Endothelial cell of umbilical vein (primary cell): ENCODE measurements at regions not wholly inside any gene's neighbourhood (a gene's known extent, or its start where the extent isn't known, plus 50 kb on each side); places are given as distances from the start of the nearest gene placed in this dataset.

ENCODE experiments used
- BruUV-seq: library from RNA; stranded (reverse); fragments of 400-500 nt; replicated peaks from 2 replicates; lab custom pipeline; 2021; lab: Mats Ljungman, UMichigan
- CTCF ChIA-PET: fragments of 300-600, 350-600 bp; sonication (Branson Sonifier 250); formaldehyde crosslinking; loops from one replicate; lab custom pipeline; 2021; ENCODE audit warnings: antibody characterized with exemption, inconsistent platforms; lab: Charles Lee
- POLR2A ChIA-PET: fragments of 300-600, 350-600 bp; sonication (Branson Sonifier 250); formaldehyde crosslinking; loops from one replicate; lab custom pipeline; 2021; ENCODE audit warnings: antibody characterized with exemption, inconsistent platforms; lab: Charles Lee
- DNase-seq: peaks from one replicate; pipeline ENCODE4 v3.0.0-alpha.2; 2011; ENCODE audit warnings: low read depth, low spot score
- FAIRE-seq: peaks from 2 replicates; lab custom pipeline; 2011; peaks lifted over from hg19 to GRCh38; lab: Jason Lieb, UNC
- H2AFZ ChIP-seq: 2 replicates; pipeline ENCODE4 v1.6.0; 2012; ENCODE audit warnings: low read depth, low read length, control low read depth, inconsistent platforms
- H3K27ac ChIP-seq: 2 replicates; pipeline ENCODE4 v1.5.1; 2011; ENCODE audit warnings: low read depth, mild to moderate bottlenecking, control low read depth, low read length, moderate library complexity; ENCODE audit not compliant: insufficient read depth
- H3K27me3 ChIP-seq, 2 experiments: 2 replicates each; pipeline versions ENCODE4 v1.6.0 to v1.6.1; 2011; ENCODE audit warnings: low read length in 2 of 2, mixed read lengths in 1 of 2; ENCODE audit not compliant: control insufficient read depth in 2 of 2, insufficient read depth in 2 of 2
- H3K36me3 ChIP-seq, 2 experiments: 2 replicates in 1 of 2; 3 replicates in 1 of 2; pipeline ENCODE4 v1.5.1; 2011; ENCODE audit warnings: low read length in 2 of 2, mild to moderate bottlenecking in 1 of 2, moderate library complexity in 1 of 2; ENCODE audit not compliant: control insufficient read depth in 2 of 2, insufficient read depth in 2 of 2; ENCODE audit errors: extremely low read depth in 1 of 2
- H3K4me1 ChIP-seq: 3 replicates; pipeline ENCODE4 v1.5.1; 2011; ENCODE audit warnings: mild to moderate bottlenecking, low read length; ENCODE audit not compliant: control insufficient read depth, insufficient read depth; ENCODE audit errors: extremely low read depth
- H3K4me2 ChIP-seq: 2 replicates; pipeline ENCODE4 v1.6.1; 2011; ENCODE audit warnings: low read length, control low read depth, mixed read lengths; ENCODE audit not compliant: insufficient read depth
- H3K4me3 ChIP-seq, 3 experiments: fragments of 200-600 bp in 1 of 3; sonication (generic), shearing (Covaris generic) in 1 of 3; replicated peaks in 1 of 3; 2 replicates each; pipeline ENCODE4 v1.5.1; 2011 to 2016; ENCODE audit warnings: control low read depth in 3 of 3, low read length in 3 of 3, mild to moderate bottlenecking in 2 of 3, inconsistent platforms in 1 of 3, low read depth in 1 of 3, moderate library complexity in 1 of 3; ENCODE audit not compliant: insufficient read depth in 1 of 3
- H3K79me2 ChIP-seq: 2 replicates; pipeline ENCODE4 v1.6.0; 2012; ENCODE audit warnings: low read length, inconsistent platforms; ENCODE audit not compliant: control insufficient read depth, insufficient read depth
- H3K9ac ChIP-seq: replicated peaks from 2 replicates; pipeline ENCODE3; 2011; ENCODE audit warnings: low read length, control low read depth; ENCODE audit not compliant: insufficient read depth; ENCODE audit errors: extremely low read depth
- H3K9me1 ChIP-seq: replicated peaks from 3 replicates; pipeline ENCODE4 v1.6.0; 2011; ENCODE audit warnings: mild to moderate bottlenecking, low read length; ENCODE audit not compliant: control insufficient read depth, insufficient read depth; ENCODE audit errors: extremely low read depth
- H3K9me3 ChIP-seq: replicated peaks from 2 replicates; pipeline ENCODE4 v1.5.1; 2012; ENCODE audit warnings: low read length, inconsistent platforms; ENCODE audit not compliant: control insufficient read depth, insufficient read depth
- H4K20me1 ChIP-seq: replicated peaks from 2 replicates; pipeline ENCODE3; 2011; ENCODE audit warnings: mild to moderate bottlenecking, low read length; ENCODE audit not compliant: control insufficient read depth, insufficient read depth; ENCODE audit errors: extremely low read depth
- CTCF ChIP-seq, 2 donors: IDR thresholded peaks; 1 replicate in 1 of 2; 2 replicates in 1 of 2; pipeline ENCODE4 v1.5.1; 2011; ENCODE audit warnings: low read length in 2 of 2, mild to moderate bottlenecking in 2 of 2, moderate library complexity in 2 of 2, control low read depth in 1 of 2, inconsistent platforms in 1 of 2, low read depth in 1 of 2; ENCODE audit not compliant: insufficient read depth in 1 of 2; ENCODE audit errors: extremely low read depth in 1 of 2
- EZH2 ChIP-seq: IDR thresholded peaks from 2 replicates; pipeline ENCODE4 v1.6.1; 2012; ENCODE audit warnings: borderline replicate concordance, low read depth, mild to moderate bottlenecking, moderate library complexity, low read length, inconsistent platforms; ENCODE audit not compliant: severe bottlenecking
- FOS ChIP-seq: IDR thresholded peaks from 2 replicates; pipeline ENCODE4 v1.6.1; 2011; ENCODE audit warnings: mild to moderate bottlenecking, low read length, moderate library complexity, borderline replicate concordance; ENCODE audit not compliant: insufficient read depth
- GATA2 ChIP-seq: IDR thresholded peaks from 2 replicates; pipeline ENCODE4 v1.7.0; 2011; ENCODE audit warnings: low read depth, mild to moderate bottlenecking, moderate library complexity, mixed read lengths, low read length; ENCODE audit not compliant: insufficient read length, insufficient read depth
- JUN ChIP-seq: IDR thresholded peaks from 2 replicates; pipeline ENCODE4 v1.6.1; 2011; ENCODE audit warnings: borderline replicate concordance, low read depth; ENCODE audit not compliant: insufficient read length, insufficient read depth
- MAX ChIP-seq: IDR thresholded peaks from 2 replicates; pipeline ENCODE4 v1.6.1; 2011; ENCODE audit not compliant: insufficient read depth, insufficient read length
- MYC ChIP-seq: IDR thresholded peaks from one replicate; pipeline ENCODE4 v1.6.1; 2011; ENCODE audit warnings: mild to moderate bottlenecking, low read depth, low read length
- POLR2A ChIP-seq: IDR thresholded peaks from 2 replicates; pipeline ENCODE4 v1.6.1; 2012; ENCODE audit warnings: low read depth, mild to moderate bottlenecking, control low read depth, low read length
- POLR2AphosphoS5 ChIP-seq: IDR thresholded peaks from 2 replicates; pipeline ENCODE4 v1.6.1; 2012; ENCODE audit warnings: low read depth, mild to moderate bottlenecking, control low read depth, low read length, moderate library complexity; ENCODE audit not compliant: insufficient read depth
- dilution Hi-C: fragments of 300-500 bp; cut with MboI; formaldehyde crosslinking; loops from one replicate; pipeline ENCODE4 v1.15.0; 2019; ENCODE audit warnings: low sequenced_read_pairs; ENCODE audit not compliant: extremely low pct_ligation_motif_present
- intact Hi-C: fragments of 100-400 bp; cut with micrococcal nuclease; formaldehyde crosslinking; loops from one replicate; pipeline ENCODE4 v1.10.0; 2022

GRCh38 chr6:77097940-77098339 is 365.4 kb downstream of the HTR1B start:
- POLR2A ChIA-PET: no interaction called here
- dilution Hi-C loops (no loop called here), intact Hi-C loops (no loop called here)
- H3K36me3 ChIP-seq: no peaks in the 10 kb centered on the region
- no peaks in the 10 kb centered on the region for H4K20me1 ChIP-seq
- CTCF ChIA-PET: interaction anchor here (1.6 kb wide), 1 partner anchor 10 kb away, joined by 4 read pairs; no protein-coding TSS in a partner anchor
- H2AFZ ChIP-seq: no peak overlapping the region
- H3K79me2 ChIP-seq: no peaks in the 10 kb centered on the region
- H3K27ac ChIP-seq: no peak overlapping the region
- DNase-seq (no peak), FAIRE-seq (no peak)
- TF ChIP-seq JUN (no peak), MYC (no peak), POLR2A (no peak), GATA2 (no peak), EZH2 (no peak), POLR2AphosphoS5 (no peak), MAX (no peak)
- no peaks in the 10 kb centered on the region for H3K27me3 ChIP-seq
- H3K9me3 ChIP-seq: no peaks in the 10 kb centered on the region
- H3K4me2 ChIP-seq: no peak overlapping the region
- H3K4me1 ChIP-seq: no peaks in the 10 kb centered on the region
- H3K4me3 ChIP-seq: no peak overlapping the region
- BruUV-seq: no TSS peak
- no peaks in the 10 kb centered on the region for H3K9me1 ChIP-seq
- no peak overlapping the region for H3K9ac ChIP-seq

DNA sequence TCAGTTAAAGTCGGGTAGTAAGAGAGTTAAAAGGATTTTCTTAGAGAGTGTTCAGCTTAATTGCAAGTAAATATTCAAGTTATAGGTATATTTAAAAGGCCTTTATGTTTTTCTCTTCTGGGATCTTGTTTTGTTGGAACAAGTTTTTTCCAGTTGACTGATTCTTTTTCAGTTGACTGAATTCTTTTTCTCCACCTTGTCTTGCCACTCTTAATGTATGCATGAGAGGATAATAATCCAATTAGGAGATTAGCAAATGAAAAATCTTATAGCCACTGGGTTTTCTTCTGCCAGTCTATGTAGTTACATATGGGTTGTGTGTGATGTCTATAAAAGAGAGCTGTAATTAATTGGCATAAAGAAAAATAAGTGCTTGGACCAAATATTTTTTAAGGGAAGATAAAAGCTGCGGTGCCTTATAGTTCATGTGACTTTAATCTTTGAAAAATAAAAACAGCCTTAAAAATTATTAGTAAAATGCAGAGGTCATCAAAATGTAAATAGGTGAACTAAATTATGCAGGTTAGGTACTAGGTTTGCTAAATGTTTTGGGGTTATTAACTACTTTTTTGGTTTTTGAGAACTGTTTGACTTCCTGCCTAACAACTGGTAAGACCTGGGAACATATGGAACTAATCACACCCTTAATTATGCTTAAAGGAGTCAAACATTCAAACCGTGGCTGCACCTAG is 367.2 kb downstream of the HTR1B start:
- no peaks in the 10 kb centered on the region for H3K9me1 ChIP-seq
- no peaks in the 10 kb centered on the region for H3K36me3 ChIP-seq
- POLR2A ChIA-PET: no interaction called here
- no peak overlapping the region for H2AFZ ChIP-seq
- no peaks in the 10 kb centered on the region for H3K79me2 ChIP-seq
- CTCF ChIA-PET: interaction anchor here (1.0 kb wide), 1 partner anchor 9 kb away, joined by 3 read pairs; no protein-coding TSS in a partner anchor
- H3K27me3 ChIP-seq: no peaks in the 10 kb centered on the region
- H3K9me3 ChIP-seq: no peaks in the 10 kb centered on the region
- no peaks in the 10 kb centered on the region for H3K4me1 ChIP-seq
- dilution Hi-C loops: no loop called here
- intact Hi-C loops: no loop called here
- no peak for TF ChIP-seq FOS
- no peak for TF ChIP-seq EZH2
- no peak for TF ChIP-seq MYC
- no peak for TF ChIP-seq POLR2AphosphoS5
- TF ChIP-seq POLR2A: no peak
- no peak for TF ChIP-seq MAX
- no peak for TF ChIP-seq JUN
- no peak for TF ChIP-seq CTCF (IDR thresholded peaks at IDR 0.05; ENCODE audit: extremely low read depth in 1 of 2, insufficient read depth in 1 of 2, low read depth in 1 of 2, low read length in 2 of 2)
- no peak for TF ChIP-seq GATA2
- H3K9ac ChIP-seq: no peak overlapping the region
- no peaks in the 10 kb centered on the region for H4K20me1 ChIP-seq
- no TSS peak for BruUV-seq
- no peak overlapping the region for H3K4me3 ChIP-seq
- no peak overlapping the region for H3K4me2 ChIP-seq
- FAIRE-seq (no peak), DNase-seq (no peak)
- no peak overlapping the region for H3K27ac ChIP-seq
